ENCODE measurements at regions not wholly inside any gene's neighbourhood (a gene's known extent, or its start where the extent isn't known, plus 50 kb on each side); places are given as distances from the start of the nearest gene placed in this dataset.

GRCh38 chr13:90796474-90796873 lies 551.0 kb upstream of the MIR17HG start:
- TF ChIP-seq YY1 (IDR thresholded peaks at IDR 0.05; ENCODE audit: insufficient read depth, insufficient read length) (no peak), ZNF274 (IDR thresholded peaks at IDR 0.05; ENCODE audit: low read depth, low read length) (no peak), SUZ12 (IDR thresholded peaks at IDR 0.05; ENCODE audit: extremely low read depth, insufficient read depth, insufficient read length) (no peak)
